NCI-H2081 (cell line): ENCODE measurements at regions not wholly inside any gene's neighbourhood (a gene's known extent, or its start where the extent isn't known, plus 50 kb on each side); places are given as distances from the start of the nearest gene placed in this dataset.
A peak's percentile ranks its signal among the peaks of the same experiment; 100 is the strongest.
"Not testable (repeated sequence)": the region's sequence is repeated elsewhere in the genome, so short reads cannot be mapped to it uniquely, and the experiment has no call there.

Experiments used
- DNase-seq, 2 experiments: peaks; one replicate each; lab custom pipeline; 2025; lab: John Stamatoyannopoulos, UW

DNA sequence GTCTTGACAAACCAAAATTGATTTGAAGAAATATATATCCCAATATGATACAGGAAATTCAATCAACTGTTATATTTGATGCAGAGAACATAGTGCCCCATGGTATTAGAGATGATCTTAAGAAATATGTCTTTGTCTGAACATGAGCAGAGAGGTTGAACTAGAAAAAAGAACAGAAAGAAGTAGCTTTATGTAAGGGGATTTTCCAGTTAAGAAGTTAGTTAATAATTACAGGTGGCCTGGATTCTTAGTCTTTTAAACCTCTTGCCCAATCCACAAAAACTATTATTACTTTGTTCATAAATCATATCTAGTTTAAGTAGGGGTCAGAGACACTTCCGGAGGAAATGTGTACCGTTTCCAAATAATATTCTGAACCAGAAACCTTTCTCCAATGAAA is 1186.7 kb upstream of the EPHA6 start:
- DNase-seq, result no peak

DNA sequence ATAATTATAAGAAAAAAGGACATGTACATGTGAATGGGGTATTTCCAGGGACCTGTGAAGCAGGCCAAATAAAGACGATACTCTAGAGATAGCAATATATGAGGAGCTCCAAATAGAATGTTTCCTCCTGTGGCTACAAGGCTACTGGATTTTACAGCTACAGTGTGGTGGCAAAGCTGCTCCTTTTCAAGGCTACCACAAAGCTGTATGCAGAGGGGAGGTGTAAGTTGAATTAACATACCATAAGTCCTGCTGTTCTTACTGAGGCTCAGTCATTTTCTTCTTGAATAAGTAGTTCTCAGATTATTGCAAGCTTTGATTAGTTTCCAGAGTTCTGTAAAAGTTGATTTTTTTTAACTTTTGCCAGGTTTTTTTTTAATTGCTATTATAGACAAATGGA is 1184.6 kb upstream of the EPHA6 start:
- DNase-seq, result no peak

DNA sequence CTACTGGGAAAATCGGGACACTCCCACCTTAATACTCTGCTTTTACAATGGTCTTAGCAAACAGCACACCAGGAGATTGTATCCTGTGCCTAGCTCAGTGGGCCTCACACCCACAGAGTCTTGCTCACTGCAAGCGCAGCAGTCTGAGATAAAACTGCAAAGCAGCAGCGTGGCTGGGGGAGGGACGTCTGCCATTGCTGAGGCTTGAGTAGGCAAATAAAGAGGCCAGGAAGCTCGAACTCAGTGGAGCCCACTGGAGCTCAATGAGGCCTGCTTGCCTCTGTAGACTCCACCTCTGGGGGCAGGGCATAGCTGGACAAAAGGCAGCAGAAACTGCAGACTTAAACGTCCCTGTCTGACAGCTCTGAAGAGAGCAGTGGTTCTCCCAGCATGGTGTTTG is 1169.1 kb upstream of the EPHA6 start:
- no peak for DNase-seq

DNA sequence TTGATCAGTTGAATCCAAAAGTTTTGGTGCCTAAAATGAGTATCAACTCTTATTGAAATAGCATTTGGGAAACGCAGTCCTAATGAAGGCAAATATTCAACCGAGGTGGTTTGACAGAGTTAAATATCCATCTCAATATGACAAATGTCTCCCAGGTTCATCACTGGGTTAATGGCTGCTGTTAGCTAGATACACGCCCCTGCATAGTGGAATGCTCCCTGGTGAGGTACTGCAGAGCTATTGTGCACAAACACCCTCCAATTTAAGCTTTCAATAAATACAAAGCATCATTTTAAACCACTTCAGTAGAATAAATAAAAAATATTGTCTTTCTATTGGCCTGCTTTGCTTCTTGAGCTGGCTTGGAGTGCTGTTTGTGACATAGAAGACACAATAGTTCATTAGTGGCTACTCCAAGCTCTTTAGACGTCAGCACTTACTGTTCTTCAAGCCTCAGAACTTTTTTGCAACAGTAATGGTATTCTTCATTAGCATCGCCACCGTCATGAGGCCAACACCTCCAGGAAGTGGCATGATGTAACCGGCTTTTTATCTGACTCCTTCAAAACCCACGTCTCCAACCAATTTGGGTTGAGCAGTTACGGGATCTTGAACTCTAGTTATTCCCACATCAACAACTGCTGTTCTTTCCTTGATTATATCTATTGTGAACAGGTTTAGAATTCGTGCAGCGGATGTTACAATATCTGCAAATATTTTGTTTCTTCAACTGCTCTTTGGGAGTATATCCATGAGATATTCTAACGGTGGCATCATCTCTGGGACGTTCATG is 1159.6 kb upstream of the EPHA6 start:
- peak; percentile 7 to 31 for DNase-seq

- no peak for DNase-seq
Observed at GRCh38 chr3:95655363-95655986, 1158.9 kb upstream of the EPHA6 start.

DNA sequence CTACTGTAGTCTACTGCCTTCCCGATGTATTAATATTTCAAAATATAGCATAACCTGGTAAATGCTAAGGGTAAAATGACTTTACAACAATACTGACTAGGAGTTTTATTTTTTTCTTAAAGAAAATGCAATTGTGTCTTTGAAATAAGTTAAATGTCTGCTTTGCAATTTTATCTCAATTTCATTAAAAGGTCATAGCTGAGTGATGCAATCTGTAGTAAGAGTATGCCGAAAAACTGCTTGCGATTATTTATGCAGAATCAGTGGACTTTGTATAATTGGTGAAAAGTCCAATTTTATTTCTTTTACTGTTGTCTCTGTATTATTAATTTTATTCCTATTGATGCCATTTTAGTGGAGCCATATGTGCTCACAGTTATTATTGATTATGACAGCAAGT is 1143.6 kb upstream of the EPHA6 start:
- no peak for DNase-seq

- DNase-seq, result no peak
Observed at GRCh38 chr3:95673215-95673614, 1141.2 kb upstream of the EPHA6 start.

GRCh38 chr3:95705786-95706418 is 1108.5 kb upstream of the EPHA6 start:
- no peak for DNase-seq

GRCh38 chr3:95707268-95707667 is 1107.1 kb upstream of the EPHA6 start:
- DNase-seq, result no peak

DNA sequence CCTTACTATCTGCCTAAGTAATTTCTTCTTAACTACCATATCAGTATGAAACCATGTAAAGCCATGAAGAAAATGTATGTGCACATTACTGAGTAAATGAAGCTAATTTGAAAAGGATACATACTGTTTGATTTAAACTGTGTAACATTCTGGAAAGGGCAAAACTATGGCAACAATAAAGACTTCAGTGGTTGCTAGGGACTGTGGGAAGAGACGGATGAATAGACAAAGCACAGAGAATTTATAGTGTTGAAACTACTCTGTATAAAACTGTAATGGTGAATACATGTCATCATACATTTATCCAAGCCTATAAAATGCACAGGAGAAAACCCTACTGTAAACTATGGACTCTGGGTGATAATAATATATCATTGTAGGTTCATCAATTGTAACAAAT is 1103.7 kb upstream of the EPHA6 start:
- DNase-seq, result no peak

DNA sequence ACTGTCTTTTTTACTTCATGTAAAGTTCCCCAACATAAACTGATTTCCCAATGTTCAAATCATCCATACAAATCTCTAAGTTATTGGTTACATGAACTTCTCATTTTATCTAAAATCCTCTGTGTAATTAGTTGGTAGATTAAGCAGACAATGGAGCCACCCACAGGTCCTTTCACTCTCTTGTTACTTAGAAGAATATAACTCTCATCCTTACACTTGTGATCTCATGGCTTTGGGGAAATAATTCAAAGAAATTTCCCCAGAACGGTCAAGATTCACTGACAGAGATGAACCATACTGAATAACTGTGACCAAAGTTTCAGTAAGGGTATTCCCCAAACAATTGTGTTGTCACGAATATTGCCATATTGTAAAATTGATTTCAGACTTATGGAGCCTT is 1102.6 kb upstream of the EPHA6 start:
- DNase-seq, result no peak

DNA sequence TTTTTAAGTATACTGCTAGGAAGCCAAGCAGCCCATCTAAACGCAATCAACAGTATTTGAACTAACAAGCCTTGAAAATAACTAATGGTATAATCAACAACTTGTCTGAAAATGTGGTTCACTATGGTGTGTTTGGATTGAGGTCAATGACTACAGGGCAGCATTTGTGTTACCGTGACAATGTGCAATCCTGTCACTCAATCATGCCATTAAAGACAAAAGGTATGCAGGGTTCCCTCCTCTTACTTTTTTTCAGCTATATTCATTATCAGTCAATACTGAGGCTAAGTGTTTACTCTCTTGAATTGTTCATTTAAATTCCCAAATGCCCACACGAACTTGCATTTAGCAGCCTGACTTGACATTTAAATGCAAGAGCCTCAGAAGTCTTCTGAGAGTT is 1099.3 kb upstream of the EPHA6 start:
- peak; percentile 28 to 61 for DNase-seq

DNA sequence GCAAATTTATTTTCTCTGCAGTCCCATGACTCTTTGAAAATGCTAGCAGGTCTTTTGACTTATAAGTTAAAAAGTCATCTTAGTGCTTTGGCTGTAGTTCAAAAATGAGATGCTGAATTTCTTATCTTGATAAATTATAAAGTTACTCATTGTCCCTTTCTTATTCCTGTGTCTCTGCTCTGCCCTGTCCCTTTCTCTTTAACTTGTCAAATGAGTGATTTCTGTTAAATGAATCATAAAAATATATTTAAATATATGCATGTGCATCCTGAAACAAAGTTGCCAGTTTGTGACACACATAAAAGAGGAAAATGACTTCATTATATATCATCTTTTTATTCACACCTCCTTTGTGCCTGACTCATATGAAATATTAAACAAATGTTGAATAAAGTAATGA is 1097.3 kb upstream of the EPHA6 start:
- DNase-seq, result no peak

GRCh38 chr3:95718168-95718567 is 1096.2 kb upstream of the EPHA6 start:
- DNase-seq, result no peak

DNA sequence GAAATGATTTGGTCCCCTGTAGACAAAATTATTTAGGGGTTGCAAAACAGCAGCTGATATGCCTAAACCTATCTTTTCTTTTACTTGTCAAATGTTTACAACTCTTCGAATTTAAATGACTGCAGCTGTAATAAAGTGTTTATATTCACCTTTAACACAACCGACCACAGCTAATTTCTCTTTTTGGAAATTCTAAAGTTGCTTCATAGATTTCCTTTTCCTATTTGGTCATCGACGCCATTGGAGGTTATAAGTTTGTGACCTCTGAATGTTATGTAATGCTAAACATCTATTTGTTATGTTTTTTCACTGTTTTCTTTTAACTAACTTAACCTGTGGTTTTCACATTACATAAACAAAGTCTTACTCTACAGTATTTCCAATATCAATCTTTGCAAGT is 1094.9 kb upstream of the EPHA6 start:
- DNase-seq, result no peak

DNA sequence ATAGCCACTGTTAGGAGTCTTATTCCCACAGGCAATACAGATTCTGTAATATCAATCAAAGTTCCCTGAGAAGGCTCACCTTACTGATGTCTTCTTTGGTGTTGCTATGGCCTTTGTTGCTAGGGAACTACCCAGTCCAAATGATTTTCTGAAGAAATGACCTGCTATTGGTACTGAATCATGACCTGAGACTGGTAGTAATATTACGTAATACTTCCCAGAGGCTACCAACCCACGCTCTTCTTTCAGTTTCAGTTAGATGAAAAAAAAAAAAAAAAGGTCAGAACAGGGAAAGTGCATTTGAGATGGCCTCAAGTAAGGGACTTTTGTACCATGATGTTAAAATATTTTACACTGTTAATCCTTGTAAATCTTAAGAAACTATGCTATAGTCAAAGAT is 1092.5 kb upstream of the EPHA6 start:
- DNase-seq, result no peak

DNA sequence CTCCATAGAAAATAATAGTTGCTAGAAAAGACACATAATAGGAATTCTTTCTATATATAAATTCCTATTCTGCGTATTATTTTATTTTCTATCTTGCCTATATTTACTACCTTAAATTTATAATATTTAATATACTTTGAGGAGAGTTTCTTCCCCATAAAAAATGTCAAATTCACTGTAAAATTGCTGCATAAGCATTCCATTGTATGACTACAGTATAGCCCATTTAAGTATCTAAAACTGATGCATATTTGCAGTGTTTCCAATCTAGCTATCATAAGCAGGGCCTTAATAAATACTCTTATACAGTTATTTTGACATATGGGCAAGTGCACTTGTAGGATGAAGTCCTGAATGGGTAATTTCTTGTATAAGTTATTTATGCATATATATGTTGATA is 1088.6 kb upstream of the EPHA6 start:
- no peak for DNase-seq

DNA sequence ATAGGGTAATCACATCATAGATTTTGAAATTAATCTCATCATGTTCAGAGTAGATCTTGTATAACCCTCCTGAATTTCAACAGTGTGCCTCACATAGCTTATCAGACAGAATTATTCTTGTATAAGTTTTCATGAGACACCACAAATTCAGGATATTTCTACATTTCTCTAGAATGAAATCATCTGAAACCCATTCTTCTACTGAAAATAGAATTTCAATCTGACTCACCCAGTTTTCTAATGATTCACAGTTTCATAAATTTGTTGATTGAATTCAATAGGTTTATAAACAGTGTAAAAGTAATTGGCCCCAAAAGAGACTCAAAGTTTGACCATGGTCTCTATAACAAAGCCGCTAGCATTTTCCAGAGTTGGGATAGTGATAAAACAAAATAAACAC is 1082.6 kb upstream of the EPHA6 start:
- no peak for DNase-seq

GRCh38 chr3:95733336-95733735 is 1081.1 kb upstream of the EPHA6 start:
- DNase-seq, result no peak

DNA sequence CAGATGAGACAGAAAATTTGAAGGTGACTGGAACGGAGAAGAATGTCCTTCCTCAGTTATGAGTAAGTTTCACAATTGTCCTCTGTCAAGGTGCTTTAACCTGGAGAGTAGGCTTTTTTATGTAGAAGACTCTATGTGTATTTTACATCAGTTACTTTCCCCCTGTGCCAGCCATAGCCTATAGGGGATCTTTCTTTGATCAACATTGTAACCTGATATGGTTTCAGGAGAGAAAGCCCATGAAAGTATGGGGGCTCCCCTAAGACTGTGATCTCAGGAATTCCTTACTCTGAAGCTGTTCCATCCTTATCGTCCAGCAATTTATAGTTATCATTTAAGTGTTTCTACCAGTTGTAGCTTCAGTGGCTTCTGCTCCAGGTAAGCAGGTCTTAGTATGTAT is 1076.3 kb upstream of the EPHA6 start:
- no peak for DNase-seq

DNA sequence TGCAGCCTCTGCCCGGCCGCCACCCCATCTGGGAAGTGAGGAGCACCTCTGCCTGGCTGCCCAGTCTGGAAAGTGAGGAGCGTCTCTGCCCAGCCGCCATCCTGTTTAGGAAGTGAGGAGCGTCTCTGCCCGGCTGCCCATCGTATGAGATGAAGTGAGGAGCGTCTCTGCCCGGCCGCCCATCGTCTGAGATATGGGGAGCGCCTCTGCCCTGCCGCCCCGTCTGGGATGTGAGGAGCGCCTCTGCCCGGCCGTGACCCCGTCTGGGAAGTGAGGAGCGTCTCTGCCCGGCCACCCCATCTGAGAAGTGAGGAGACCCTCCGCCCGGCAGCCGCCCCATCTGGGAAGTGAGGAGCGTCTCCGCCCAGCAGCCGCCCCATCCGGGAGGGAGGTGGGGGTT is 1069.5 kb upstream of the EPHA6 start:
- DNase-seq, result not testable (repeated sequence)

DNA sequence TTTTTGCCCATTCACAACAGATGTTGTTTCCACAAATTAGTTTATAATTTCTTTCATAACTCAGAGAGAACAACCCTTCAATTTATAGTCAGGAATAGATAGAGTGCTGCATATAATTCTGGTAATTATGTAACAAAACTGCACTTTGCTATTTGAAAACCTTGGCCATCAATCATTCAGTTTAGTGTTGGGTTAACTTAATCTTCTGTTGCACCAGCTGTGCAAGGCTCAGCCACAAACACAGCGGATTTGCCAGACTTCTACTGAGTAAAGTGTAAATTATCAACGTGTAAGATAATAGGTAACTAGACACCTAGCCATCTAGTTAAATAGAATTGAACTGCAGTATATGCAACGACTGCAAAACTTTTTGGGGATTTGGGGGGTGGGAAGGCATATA is 1064.3 kb upstream of the EPHA6 start:
- peak; percentile 39 to 90 for DNase-seq

GRCh38 chr3:95751509-95751908 is 1062.9 kb upstream of the EPHA6 start:
- no peak for DNase-seq
